ENCODE measurements at regions not wholly inside any gene's neighbourhood (a gene's known extent, or its start where the extent isn't known, plus 50 kb on each side); places are given as distances from the start of the nearest gene placed in this dataset.
"Not testable (repeated sequence)": the region's sequence is repeated elsewhere in the genome, so short reads cannot be mapped to it uniquely, and the experiment has no call there.

DNA sequence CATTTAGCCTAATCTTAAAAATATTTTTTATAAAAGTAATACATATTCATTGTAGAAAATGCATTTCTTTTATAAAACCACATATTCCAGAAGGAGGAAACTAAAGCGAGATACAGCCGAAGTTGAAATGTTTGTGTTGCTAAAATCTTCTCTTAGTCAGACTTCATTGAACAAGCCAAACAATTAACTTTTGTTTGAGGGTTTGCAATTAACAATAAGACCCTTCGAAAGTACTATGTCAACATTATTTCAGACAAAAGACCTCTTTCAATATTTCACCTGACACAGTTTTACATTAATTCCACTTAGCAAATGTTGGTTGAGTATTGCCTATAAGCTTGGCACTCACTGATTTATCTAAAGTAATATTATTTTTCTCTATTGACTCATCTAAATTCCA lies 354.0 kb upstream of the ADAMTS5 start:
- no peak for ATAC-seq (ENCODE audit: insufficient number of reproducible peaks, low FRiP score, low read depth)
- H3K4me3 ChIP-seq = no peak overlapping the region
- DNase-seq (ENCODE audit: low spot score) = no peak
- H3K4me1 ChIP-seq (ENCODE audit: control insufficient read depth in 1 of 2, low read depth in 2 of 2) = no peaks in the 10 kb centered on the region
- TF ChIP-seq, protein P1, sequence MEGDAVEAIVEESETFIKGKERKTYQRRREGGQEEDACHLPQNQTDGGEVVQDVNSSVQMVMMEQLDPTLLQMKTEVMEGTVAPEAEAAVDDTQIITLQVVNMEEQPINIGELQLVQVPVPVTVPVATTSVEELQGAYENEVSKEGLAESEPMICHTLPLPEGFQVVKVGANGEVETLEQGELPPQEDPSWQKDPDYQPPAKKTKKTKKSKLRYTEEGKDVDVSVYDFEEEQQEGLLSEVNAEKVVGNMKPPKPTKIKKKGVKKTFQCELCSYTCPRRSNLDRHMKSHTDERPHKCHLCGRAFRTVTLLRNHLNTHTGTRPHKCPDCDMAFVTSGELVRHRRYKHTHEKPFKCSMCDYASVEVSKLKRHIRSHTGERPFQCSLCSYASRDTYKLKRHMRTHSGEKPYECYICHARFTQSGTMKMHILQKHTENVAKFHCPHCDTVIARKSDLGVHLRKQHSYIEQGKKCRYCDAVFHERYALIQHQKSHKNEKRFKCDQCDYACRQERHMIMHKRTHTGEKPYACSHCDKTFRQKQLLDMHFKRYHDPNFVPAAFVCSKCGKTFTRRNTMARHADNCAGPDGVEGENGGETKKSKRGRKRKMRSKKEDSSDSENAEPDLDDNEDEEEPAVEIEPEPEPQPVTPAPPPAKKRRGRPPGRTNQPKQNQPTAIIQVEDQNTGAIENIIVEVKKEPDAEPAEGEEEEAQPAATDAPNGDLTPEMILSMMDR (IDR thresholded peaks at IDR 0.05) = no peak
- H3K27ac ChIP-seq = no peak overlapping the region
- no peaks in the 10 kb centered on the region for H3K36me3 ChIP-seq
- no peaks in the 10 kb centered on the region for H3K27me3 ChIP-seq (replicated peaks; ENCODE audit: insufficient read depth)
- no peaks in the 10 kb centered on the region for H3K9me3 ChIP-seq

DNA sequence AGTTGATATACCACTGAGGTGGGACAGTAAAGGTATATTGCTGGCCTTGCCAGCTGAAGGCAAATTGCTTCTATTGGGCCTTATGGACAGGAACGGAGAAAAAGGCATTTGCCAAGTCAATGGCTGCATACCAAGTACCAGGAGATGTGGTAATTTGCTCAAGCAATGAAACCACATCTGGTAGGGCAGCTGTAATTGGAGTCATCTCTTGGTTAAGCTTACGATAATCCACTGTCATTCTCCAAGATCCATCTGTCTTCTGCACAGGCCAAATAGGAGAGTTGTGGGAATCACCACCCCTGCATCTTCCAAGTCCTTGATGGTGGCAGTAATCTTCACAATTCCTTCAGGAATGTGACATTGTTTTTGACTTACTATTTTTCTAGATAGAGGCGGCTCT lies 350.7 kb upstream of the ADAMTS5 start:
- not testable (repeated sequence) for H3K9me3 ChIP-seq; H3K27me3 ChIP-seq (replicated peaks; ENCODE audit: insufficient read depth); H3K4me1 ChIP-seq (ENCODE audit: control insufficient read depth in 1 of 2, low read depth in 2 of 2)

DNA sequence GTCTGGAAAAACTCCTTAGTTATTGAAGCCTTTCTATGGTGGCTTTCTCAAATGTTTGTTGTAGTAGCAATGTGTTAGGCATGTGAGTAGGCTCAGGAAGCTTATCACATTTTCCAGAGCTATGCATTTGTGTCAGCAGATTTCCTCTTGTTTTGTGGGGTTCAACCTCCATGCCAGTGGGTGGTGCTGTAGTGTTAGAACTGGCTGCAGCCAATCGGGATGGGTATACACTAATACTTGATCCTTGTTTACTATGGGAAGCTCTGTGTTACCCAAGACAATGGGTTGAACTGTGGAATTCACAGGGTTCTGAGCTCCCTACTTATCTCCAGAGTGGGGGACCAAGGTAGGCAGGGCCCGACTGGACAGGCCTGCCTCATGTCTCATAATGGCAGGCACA lies 348.5 kb upstream of the ADAMTS5 start:
- H3K27me3 ChIP-seq (replicated peaks; ENCODE audit: insufficient read depth) = no peaks in the 10 kb centered on the region
- no peak overlapping the region for H3K4me3 ChIP-seq
- H3K9me3 ChIP-seq = no peaks in the 10 kb centered on the region
- no peak overlapping the region for H3K27ac ChIP-seq
- H3K36me3 ChIP-seq = no peaks in the 10 kb centered on the region
- no peak for DNase-seq (ENCODE audit: low spot score)
- TF ChIP-seq, protein P1 (IDR thresholded peaks at IDR 0.05) = no peak
- no peaks in the 10 kb centered on the region for H3K4me1 ChIP-seq (ENCODE audit: control insufficient read depth in 1 of 2, low read depth in 2 of 2)
- ATAC-seq (ENCODE audit: insufficient number of reproducible peaks, low FRiP score, low read depth) = no peak

More for the DNA sequence above, 350.7 kb upstream of the ADAMTS5 start:
- H3K36me3 ChIP-seq; H3K27ac ChIP-seq; H3K4me3 ChIP-seq; DNase-seq (ENCODE audit: low spot score); ATAC-seq (ENCODE audit: insufficient number of reproducible peaks, low FRiP score, low read depth): not testable (repeated sequence)

DNA sequence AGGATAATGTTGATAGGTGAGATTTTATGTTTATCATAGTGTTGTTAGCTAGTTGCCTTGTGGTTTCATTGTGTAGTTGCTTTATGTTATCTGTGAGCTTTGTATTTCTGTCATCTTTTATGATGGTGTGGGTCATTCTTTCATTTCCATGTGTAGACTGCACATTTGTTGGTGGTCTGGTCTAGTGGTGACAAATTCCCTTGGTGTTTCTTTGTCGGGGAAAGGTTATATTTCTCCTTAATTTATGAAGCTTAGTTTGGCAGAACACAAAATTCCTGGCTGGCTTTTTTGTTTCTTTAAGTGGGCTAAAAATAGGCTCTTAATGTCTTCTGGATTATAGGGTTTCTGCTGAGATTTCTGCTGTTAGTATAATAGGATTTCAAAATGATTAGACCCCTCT lies 347.2 kb upstream of the ADAMTS5 start:
- ATAC-seq (ENCODE audit: insufficient number of reproducible peaks, low FRiP score, low read depth) (no peak), DNase-seq (ENCODE audit: low spot score) (no peak)
- Histone ChIP-seq H3K27ac (no peak overlapping the region), H3K36me3 (no peaks in the 10 kb centered on the region), H3K27me3 (replicated peaks; ENCODE audit: insufficient read depth) (no peaks in the 10 kb centered on the region), H3K9me3 (no peaks in the 10 kb centered on the region), H3K4me1 (ENCODE audit: control insufficient read depth in 1 of 2, low read depth in 2 of 2) (no peaks in the 10 kb centered on the region), H3K4me3 (no peak overlapping the region)
- TF ChIP-seq, protein P1 (IDR thresholded peaks at IDR 0.05) = no peak

DNA sequence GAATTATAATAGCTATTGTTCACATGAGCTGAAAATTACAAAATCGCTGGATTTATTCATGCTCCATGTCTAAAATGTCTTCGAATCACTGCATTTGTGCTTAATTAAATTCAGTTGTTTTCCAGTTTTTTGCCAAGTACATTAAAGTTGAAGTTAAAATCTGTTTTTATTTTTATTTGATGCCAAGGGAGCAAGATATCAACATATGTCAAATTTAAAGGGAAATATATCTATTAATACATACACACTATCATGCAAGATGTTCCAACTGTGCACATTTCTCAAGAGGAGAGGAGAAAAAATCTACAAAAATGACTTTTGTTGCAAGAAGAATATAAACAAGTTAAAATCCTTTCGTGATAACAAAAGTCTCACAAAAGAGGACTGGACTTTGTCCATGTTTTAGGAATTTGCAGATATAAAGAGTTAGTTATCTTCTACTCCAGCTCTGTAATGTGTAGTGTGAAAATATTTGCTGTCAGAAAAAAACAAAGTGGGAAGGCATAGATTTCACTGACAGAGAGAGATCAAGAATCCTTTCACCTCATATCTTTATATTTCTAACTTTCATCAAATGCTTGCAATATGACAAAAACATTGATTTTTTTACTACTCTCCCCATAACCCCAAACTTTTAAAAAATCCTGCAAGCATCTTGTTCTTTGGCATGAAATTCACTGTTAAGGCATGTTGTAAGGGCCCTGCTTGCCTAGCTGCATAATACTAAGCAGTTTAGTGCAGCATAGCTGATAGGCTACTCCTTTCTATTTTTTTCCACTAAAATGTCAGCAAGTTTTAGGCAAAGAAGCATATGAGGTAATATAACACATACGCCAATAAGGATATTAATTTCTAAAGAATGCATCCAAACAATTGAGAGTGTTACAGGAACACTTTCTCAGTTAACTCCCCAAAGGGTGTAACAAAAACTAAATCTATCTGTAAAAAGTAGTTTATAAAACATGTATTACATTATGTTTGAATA lies 340.2 kb upstream of the ADAMTS5 start:
- ATAC-seq (ENCODE audit: insufficient number of reproducible peaks, low FRiP score, low read depth) = no peak
- no peak overlapping the region for H3K27ac ChIP-seq

More for the DNA sequence above, 340.2 kb upstream of the ADAMTS5 start:
- TF ChIP-seq, protein P1 (IDR thresholded peaks at IDR 0.05) = no peak
- DNase-seq (ENCODE audit: low spot score) = no peak
- Histone ChIP-seq H3K9me3 (no peaks in the 10 kb centered on the region), H3K36me3 (no peaks in the 10 kb centered on the region), H3K27me3 (replicated peaks; ENCODE audit: insufficient read depth) (no peaks in the 10 kb centered on the region), H3K4me1 (ENCODE audit: control insufficient read depth in 1 of 2, low read depth in 2 of 2) (peaks cover 0 to 2% of the 10 kb centered on the region in 2 donors), H3K4me3 (no peak overlapping the region)

Measured in thoracic aorta (tissue), 2 donors.